Naive thymus-derived CD8-positive, alpha-beta T cell (primary cell): ENCODE measurements at regions not wholly inside any gene's neighbourhood (a gene's known extent, or its start where the extent isn't known, plus 50 kb on each side); places are given as distances from the start of the nearest gene placed in this dataset.

ENCODE experiments used
- ATAC-seq, 2 donors: fragments of 150-1000 bp; cut with Tn5 transposase in 1 of 2; sonication (Bioruptor Pico), chemical (Tn5 transposase) in 1 of 2; 1 replicate in 1 of 2; 2 replicates in 1 of 2; pipeline ENCODE4 v1.10.0; 2021; ENCODE audit warnings: mild to moderate bottlenecking in 2 of 2, moderate library complexity in 2 of 2
- POLR2A ChIA-PET: fragments of 350-600 bp; sonication (Branson Sonifier 250); formaldehyde crosslinking; loops from one replicate; lab custom pipeline; 2021; ENCODE audit warnings: antibody characterized with exemption; lab: Charles Lee
- DNase-seq, 10 donors: peaks; one replicate each; pipeline versions ENCODE4 v3.0.0 to v3.0.0-alpha.2; 2020 to 2022
- H3K27ac Mint-ChIP-seq, 10 donors: one replicate each; pipeline ENCODE4 v1.8.0; 2020 to 2022; ENCODE audit warnings: mild to moderate bottlenecking in 10 of 10, mixed read lengths in 10 of 10, moderate library complexity in 4 of 10, inconsistent platforms in 1 of 10
- H3K27me3 Mint-ChIP-seq, 5 donors: one replicate each; pipeline ENCODE4 v1.8.0; 2021 to 2022; ENCODE audit warnings: mixed read lengths in 5 of 5
- H3K36me3 Mint-ChIP-seq, 3 donors: one replicate each; pipeline ENCODE4 v1.8.0; 2020 to 2022; ENCODE audit warnings: mixed read lengths in 3 of 3, mild to moderate bottlenecking in 2 of 3, inconsistent platforms in 1 of 3
- H3K4me1 Mint-ChIP-seq, 4 donors: one replicate each; pipeline ENCODE4 v1.8.0; 2021 to 2022; ENCODE audit warnings: mixed read lengths in 4 of 4
- H3K4me3 Mint-ChIP-seq, 10 donors: one replicate each; pipeline ENCODE4 v1.8.0; 2020 to 2022; ENCODE audit warnings: mild to moderate bottlenecking in 10 of 10, mixed read lengths in 10 of 10, moderate library complexity in 6 of 10, inconsistent platforms in 1 of 10
- H3K9me3 Mint-ChIP-seq, 9 donors: one replicate each; pipeline ENCODE4 v1.8.0; 2020 to 2022; ENCODE audit warnings: mixed read lengths in 9 of 9, mild to moderate bottlenecking in 3 of 9, inconsistent platforms in 1 of 9, moderate library complexity in 1 of 9

DNA sequence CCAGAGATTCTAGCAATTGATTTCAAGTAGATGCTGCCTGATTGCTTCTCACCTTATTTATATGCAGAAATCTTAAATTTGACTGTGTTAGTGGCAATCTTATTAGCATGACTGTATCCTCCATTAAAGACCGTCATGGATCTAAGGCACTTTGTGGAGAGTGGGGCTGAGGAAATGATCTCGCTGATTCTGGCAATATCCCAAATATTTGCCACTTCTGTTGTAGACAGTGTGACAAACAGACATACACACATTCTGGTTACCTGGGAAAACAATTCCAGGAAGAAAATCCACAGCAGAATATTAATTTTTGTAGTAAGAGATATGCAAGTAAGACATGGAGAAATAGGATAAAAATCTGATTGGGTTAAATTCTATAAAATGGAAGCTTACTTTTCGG lies 269.0 kb upstream of the G2E3 start:
- H3K27me3 Mint-ChIP-seq = peaks cover 0 to 16% (median 6%) of the 10 kb centered on the region in 5 donors
- no peaks in the 10 kb centered on the region for H3K36me3 Mint-ChIP-seq
- H3K27ac Mint-ChIP-seq = no peak overlapping the region
- POLR2A ChIA-PET = no interaction called here
- DNase-seq (no peak), ATAC-seq (no peak)
- no peak overlapping the region for H3K4me3 Mint-ChIP-seq
- no peaks in the 10 kb centered on the region for H3K9me3 Mint-ChIP-seq
- H3K4me1 Mint-ChIP-seq = no peaks in the 10 kb centered on the region

DNA sequence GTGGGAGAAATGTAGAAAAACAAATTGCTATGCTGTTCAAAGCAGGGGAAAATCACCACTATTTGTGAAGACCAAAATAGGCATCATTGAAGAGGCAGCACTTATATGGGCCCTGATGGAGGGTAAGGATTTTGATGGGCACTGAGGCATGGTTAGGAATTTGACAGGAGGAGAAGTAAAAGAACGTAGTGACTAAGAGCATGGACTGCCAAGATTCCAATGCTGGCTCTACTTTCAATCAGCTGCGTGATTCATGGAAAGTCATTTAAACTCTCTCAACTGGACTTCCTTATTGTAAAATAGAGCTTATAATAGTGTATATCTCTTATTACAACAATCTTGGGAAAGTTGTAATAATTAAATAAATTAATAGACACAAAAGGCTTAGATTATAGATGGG lies 267.7 kb upstream of the G2E3 start:
- H3K9me3 Mint-ChIP-seq = no peaks in the 10 kb centered on the region
- POLR2A ChIA-PET = no interaction called here

DNA sequence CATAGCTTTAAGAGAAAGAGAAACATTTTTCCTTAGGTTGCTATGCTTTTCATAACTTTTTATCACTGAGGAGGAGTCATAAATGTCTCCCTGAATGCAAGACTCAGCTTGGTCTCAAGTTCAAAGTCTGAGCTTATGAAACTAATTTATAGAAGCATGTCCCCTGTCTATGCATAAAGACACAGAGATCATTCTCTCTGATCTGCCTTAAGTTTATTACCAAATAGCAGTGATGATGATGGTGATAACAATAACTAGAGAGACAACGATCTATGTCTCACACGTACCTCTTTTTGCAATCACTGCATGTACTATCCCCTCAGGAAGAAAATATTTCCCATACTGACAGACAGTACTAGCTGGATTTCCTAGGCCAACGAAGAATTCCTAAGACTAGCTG lies 266.4 kb upstream of the G2E3 start:
- POLR2A ChIA-PET = no interaction called here
- Mint-ChIP-seq H3K4me3 (no peak overlapping the region), H3K27me3 (peaks cover 3 to 16% (median 6%) of the 10 kb centered on the region in 5 donors), H3K36me3 (no peaks in the 10 kb centered on the region), H3K4me1 (peaks cover 0 to 6% (median 2%) of the 10 kb centered on the region in 4 donors), H3K9me3 (no peaks in the 10 kb centered on the region), H3K27ac (peak overlapping the region in 1 of 10 donors; percentile 61)
- DNase-seq (no peak), ATAC-seq (no peak)

More for the DNA sequence above, 267.7 kb upstream of the G2E3 start:
- Mint-ChIP-seq H3K36me3 (no peaks in the 10 kb centered on the region), H3K27me3 (peaks cover 0 to 16% (median 6%) of the 10 kb centered on the region in 5 donors), H3K4me1 (no peaks in the 10 kb centered on the region), H3K4me3 (no peak overlapping the region), H3K27ac (no peak overlapping the region)
- ATAC-seq (no peak), DNase-seq (no peak)

DNA sequence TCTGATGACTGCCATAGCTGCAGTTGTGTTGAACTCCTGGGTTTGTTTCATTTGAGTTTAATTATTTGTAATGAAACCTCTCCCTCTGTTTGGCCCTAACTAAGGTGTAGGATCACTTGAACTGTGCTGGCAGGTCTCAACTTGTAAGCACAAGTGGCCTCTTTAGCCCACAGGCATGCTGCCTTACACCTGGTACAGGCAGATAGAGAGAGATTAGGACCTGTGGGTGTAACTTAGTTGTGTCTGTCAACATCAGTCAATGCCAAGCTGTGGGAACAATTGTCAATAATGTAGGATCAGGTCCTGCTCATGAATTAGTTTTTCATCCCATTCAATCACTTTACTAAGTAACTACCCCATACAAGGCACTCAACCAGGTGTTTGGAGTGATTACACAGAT lies 263.0 kb upstream of the G2E3 start:
- H3K4me3 Mint-ChIP-seq = no peak overlapping the region
- POLR2A ChIA-PET = no interaction called here
- ATAC-seq (no peak), DNase-seq (no peak)
- H3K9me3 Mint-ChIP-seq = no peaks in the 10 kb centered on the region
- no peaks in the 10 kb centered on the region for H3K36me3 Mint-ChIP-seq
- H3K27ac Mint-ChIP-seq = no peak overlapping the region
- H3K27me3 Mint-ChIP-seq = peaks cover 3 to 16% (median 5%) of the 10 kb centered on the region in 5 donors
- peaks cover 0 to 6% (median 2%) of the 10 kb centered on the region in 4 donors for H3K4me1 Mint-ChIP-seq

DNA sequence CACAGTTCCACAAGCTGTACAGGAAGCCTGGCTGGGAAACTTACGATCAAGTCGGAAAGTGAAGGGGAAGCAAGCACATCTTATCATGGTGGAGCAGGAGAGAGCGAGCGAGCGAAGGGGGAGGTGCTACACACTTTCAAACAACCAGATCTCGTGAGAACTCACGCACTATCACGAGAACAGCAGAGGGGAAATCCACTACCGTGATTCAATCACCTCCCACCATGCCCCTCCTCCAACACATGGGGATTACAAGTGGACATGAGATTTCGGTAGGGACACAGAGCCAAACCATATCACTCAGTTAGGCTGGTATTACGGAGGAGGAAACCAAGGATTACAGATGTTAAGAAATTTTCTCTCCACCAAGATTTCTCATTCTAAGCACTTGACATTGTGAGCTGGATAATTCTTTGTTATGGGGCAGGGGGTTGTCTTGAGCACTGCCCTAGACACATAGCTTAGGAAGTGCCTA lies 262.0 kb upstream of the G2E3 start:
- no peaks in the 10 kb centered on the region for H3K36me3 Mint-ChIP-seq
- POLR2A ChIA-PET = no interaction called here
- H3K4me1 Mint-ChIP-seq = peaks cover 0 to 6% (median 2%) of the 10 kb centered on the region in 4 donors
- H3K27ac Mint-ChIP-seq = no peak overlapping the region
- peaks cover 2 to 16% (median 5%) of the 10 kb centered on the region in 5 donors for H3K27me3 Mint-ChIP-seq
- ATAC-seq (no peak), DNase-seq (no peak)
- no peak overlapping the region for H3K4me3 Mint-ChIP-seq
- H3K9me3 Mint-ChIP-seq = no peaks in the 10 kb centered on the region

DNA sequence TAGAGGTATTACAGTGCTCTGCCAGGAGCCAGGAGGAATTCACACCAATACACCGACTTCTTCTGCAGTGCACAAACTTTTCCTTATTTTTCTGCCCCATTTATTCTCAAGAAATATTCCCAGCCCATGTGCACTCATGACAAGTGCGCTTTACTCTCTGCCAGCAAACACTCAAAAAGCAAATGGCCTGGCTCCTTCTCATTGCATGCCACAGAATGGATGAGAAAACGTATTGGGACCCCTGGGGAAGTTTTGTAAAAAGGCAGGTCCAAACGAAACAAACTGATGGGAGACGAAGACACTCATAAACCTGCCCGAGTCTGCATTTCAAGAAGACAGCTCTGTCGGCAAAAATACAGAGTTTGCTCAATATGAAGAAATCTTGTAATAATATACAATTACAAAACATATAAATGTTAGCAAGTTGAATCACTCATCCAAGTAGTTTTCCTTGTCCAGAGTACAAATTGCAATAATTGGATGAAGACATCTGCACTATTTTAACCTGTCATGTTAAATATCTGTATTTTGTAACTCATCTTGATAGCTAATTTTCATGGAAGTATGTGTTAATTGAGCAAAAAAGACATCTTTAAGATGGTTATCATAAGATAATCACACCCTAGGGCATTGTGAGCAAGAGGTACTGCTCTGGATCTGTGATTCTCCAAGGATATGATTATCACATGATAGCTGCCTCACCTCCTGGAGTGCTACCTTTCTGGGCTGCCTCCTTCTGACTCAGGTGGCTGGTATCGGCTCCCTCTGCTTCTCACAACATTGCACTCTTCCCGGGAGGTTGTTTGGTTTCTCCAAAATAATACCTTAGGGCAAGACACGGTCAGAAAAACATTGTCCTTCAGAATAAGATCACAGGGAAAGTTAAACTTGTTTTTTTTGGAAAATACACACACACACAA lies 260.8 kb upstream of the G2E3 start:
- no peak for DNase-seq
- H3K4me1 Mint-ChIP-seq = peaks cover 0 to 6% (median 2%) of the 10 kb centered on the region in 4 donors
- ATAC-seq = no peak
- H3K9me3 Mint-ChIP-seq = no peaks in the 10 kb centered on the region
- H3K36me3 Mint-ChIP-seq = no peaks in the 10 kb centered on the region
- H3K4me3 Mint-ChIP-seq = no peak overlapping the region
- no peak overlapping the region for H3K27ac Mint-ChIP-seq
- H3K27me3 Mint-ChIP-seq = peaks cover 0 to 12% (median 5%) of the 10 kb centered on the region in 5 donors
- POLR2A ChIA-PET = no interaction called here

DNA sequence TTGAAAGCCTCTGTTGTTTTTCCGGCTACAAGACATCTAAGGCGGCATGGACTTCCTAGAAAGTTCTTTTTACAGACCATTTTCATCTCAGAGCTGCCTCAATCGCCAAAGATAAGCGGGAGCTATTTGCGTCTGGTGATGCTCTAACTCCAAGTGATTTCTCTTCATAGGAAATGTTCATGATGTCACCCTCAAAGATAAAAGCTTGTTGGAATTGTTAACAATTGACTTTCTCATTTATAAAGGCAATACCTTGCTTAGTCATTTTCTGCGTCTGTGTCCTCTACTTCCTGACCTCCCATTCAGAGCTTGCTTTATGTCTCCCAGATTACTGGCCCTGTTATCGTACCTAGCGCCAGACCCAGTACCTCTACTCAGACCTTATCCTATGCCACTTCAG lies 259.0 kb upstream of the G2E3 start:
- POLR2A ChIA-PET = no interaction called here
- H3K27me3 Mint-ChIP-seq = peaks cover 0 to 5% (median 3%) of the 10 kb centered on the region in 5 donors
- no peaks in the 10 kb centered on the region for H3K36me3 Mint-ChIP-seq
- DNase-seq (no peak), ATAC-seq (no peak)
- H3K9me3 Mint-ChIP-seq = no peaks in the 10 kb centered on the region
- H3K4me3 Mint-ChIP-seq = no peak overlapping the region
- H3K27ac Mint-ChIP-seq = no peak overlapping the region
- H3K4me1 Mint-ChIP-seq = peaks cover 0 to 6% (median 2%) of the 10 kb centered on the region in 4 donors

DNA sequence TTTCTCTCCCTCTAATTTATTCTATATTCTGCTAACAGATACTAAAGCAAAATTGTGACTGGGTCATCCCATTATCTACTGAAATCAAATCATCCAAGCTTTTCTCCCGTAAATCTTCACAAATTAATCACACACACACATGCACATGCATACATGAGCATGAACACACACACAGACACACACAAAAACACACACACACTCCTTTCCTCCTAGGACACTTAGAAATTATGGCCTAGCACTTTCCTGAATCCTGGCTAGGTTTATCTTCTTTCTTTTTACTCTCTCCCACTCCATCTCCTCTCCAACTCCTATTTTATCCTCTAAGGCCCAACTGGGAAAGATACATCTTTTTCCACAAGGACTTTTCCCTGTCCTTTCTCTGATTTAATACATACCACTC lies 255.6 kb upstream of the G2E3 start:
- no peak for DNase-seq
- H3K27me3 Mint-ChIP-seq = peaks cover 0 to 10% (median 0%) of the 10 kb centered on the region in 5 donors
- H3K4me1 Mint-ChIP-seq = no peaks in the 10 kb centered on the region

DNA sequence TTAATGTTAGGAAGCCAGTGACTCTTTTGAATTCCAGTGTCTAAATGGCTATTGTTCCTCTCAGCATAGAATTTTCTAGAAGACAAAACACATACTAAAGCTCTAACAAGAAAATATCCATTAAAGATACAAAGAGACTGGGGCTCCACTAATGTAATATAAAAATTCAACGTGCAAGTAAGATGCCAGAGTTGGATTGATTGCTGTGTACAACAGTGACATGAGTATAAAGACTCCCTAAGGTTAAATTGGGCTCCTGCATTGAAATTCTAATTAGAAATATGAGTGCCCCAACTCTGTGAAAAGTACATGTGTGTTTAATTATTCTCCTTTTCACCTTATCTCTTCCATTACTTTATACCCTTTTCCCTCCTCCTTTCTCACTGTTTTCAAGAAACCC lies 253.6 kb upstream of the G2E3 start:
- Mint-ChIP-seq H3K9me3 (no peaks in the 10 kb centered on the region), H3K27ac (no peak overlapping the region), H3K36me3 (no peaks in the 10 kb centered on the region), H3K4me1 (no peaks in the 10 kb centered on the region), H3K4me3 (no peak overlapping the region), H3K27me3 (peaks cover 0 to 13% (median 0%) of the 10 kb centered on the region in 5 donors)
- no peak for ATAC-seq
- DNase-seq = no peak
- POLR2A ChIA-PET = no interaction called here

More for the DNA sequence above, 255.6 kb upstream of the G2E3 start:
- POLR2A ChIA-PET = no interaction called here
- no peak for ATAC-seq
- no peaks in the 10 kb centered on the region for H3K9me3 Mint-ChIP-seq
- H3K27ac Mint-ChIP-seq = no peak overlapping the region
- H3K4me3 Mint-ChIP-seq = no peak overlapping the region
- no peaks in the 10 kb centered on the region for H3K36me3 Mint-ChIP-seq

DNA sequence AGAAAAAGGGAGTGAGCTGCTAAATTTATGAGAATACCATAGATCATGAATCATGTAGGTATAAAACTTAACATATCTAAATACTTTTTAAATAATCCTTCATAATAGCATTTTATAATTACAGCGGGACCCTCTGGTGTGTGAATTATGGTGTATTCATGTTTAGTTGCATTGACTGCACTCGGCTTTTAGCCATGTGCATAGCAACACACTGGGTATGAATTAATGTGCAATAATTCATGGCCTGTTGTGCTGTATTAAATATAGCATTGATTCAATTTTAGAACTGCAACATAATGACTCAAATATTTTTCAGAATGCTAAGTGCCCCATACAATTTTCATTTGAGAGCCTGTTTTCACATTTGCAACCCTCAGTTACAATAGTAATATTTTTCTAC lies 249.6 kb upstream of the G2E3 start:
- H3K27ac Mint-ChIP-seq = no peak overlapping the region
- H3K27me3 Mint-ChIP-seq = peaks cover 0 to 18% (median 1%) of the 10 kb centered on the region in 5 donors
- POLR2A ChIA-PET = no interaction called here
- no peak overlapping the region for H3K4me3 Mint-ChIP-seq
- H3K4me1 Mint-ChIP-seq = no peaks in the 10 kb centered on the region
- ATAC-seq (no peak), DNase-seq (no peak)
- H3K36me3 Mint-ChIP-seq = no peaks in the 10 kb centered on the region
- peaks cover 0 to 2% (median 0%) of the 10 kb centered on the region in 9 donors for H3K9me3 Mint-ChIP-seq

DNA sequence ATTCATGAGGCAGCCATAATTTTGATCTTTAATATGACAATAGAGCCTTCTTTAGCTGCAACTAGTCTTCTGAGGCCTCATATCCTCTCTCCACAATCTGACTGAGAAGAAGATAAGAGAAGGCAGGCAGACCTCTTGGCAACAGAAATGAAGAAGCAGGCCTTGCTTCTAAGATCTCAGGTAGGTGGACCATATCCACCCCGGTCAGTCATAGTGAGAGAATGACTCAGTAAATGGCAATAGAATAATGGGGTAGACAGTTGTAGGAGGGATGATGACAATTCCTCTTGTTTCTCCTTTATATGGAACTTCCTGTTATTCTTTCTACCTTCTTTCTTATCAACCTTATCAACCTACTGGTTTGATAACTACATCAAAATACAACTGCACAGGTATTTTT lies 246.7 kb upstream of the G2E3 start:
- POLR2A ChIA-PET = no interaction called here
- Mint-ChIP-seq H3K9me3 (peaks cover 0 to 10% (median 3%) of the 10 kb centered on the region in 9 donors), H3K4me3 (no peak overlapping the region), H3K4me1 (no peaks in the 10 kb centered on the region), H3K27ac (no peak overlapping the region), H3K36me3 (peaks cover 0 to 7% (median 0%) of the 10 kb centered on the region in 3 donors), H3K27me3 (peaks cover 0 to 16% (median 1%) of the 10 kb centered on the region in 5 donors)
- ATAC-seq = no peak
- no peak for DNase-seq

DNA sequence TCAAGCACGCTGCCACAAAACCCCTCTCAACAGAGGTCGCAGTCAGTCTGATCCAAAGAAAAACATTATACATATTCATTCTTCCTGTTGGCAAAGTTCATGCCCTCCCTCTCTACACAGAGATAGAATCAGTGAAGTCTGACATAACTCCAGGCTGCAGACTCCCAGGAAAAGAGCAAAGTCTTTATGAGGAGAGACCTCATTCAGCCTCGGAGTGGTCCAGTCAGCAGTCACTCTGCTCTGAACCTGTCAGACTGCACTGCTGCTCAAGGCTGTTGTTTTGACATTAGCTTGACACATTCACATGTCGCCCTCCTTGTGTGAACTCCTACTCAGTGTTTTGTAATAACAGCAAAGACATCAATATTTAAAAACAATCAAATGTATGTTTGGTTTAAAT lies 241.2 kb upstream of the G2E3 start:
- H3K27me3 Mint-ChIP-seq = peaks cover 1 to 13% (median 1%) of the 10 kb centered on the region in 5 donors
- POLR2A ChIA-PET = no interaction called here
- ATAC-seq (no peak), DNase-seq (no peak)
- peaks cover 0 to 10% (median 3%) of the 10 kb centered on the region in 9 donors for H3K9me3 Mint-ChIP-seq
- no peak overlapping the region for H3K4me3 Mint-ChIP-seq
- peaks cover 0 to 7% (median 0%) of the 10 kb centered on the region in 3 donors for H3K36me3 Mint-ChIP-seq
- no peaks in the 10 kb centered on the region for H3K4me1 Mint-ChIP-seq
- no peak overlapping the region for H3K27ac Mint-ChIP-seq

DNA sequence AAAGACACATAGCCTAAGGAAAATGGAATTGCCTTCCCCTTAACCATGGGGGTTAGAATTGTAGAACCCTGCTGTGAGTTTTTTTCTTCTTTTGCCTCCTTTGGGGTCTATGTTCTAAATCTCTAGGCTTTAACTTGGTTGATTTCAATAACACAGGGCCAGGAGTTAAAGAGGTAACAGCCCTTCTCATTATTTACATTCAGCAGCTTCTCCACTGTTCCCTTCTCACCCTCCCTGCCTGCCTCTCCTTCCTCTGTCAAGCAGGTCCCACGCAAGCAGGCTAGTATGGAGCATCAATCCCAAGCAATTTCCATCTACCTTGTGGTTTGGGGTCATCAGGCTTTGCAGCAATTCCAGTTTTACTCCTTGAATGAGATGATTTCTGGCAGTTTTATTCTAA lies 236.1 kb upstream of the G2E3 start:
- Mint-ChIP-seq H3K36me3 (no peaks in the 10 kb centered on the region), H3K27me3 (peaks cover 0 to 8% (median 1%) of the 10 kb centered on the region in 5 donors), H3K4me3 (no peak overlapping the region), H3K27ac (no peak overlapping the region), H3K4me1 (no peaks in the 10 kb centered on the region), H3K9me3 (peaks cover 0 to 3% (median 0%) of the 10 kb centered on the region in 9 donors)
- DNase-seq (no peak), ATAC-seq (no peak)
- POLR2A ChIA-PET = no interaction called here
